ENCODE measurements at regions not wholly inside any gene's neighbourhood (a gene's known extent, or its start where the extent isn't known, plus 50 kb on each side); places are given as distances from the start of the nearest gene placed in this dataset.
A peak's percentile ranks its signal among the peaks of the same experiment; 100 is the strongest.
"Not testable (repeated sequence)": the region's sequence is repeated elsewhere in the genome, so short reads cannot be mapped to it uniquely, and the experiment has no call there.

DNA sequence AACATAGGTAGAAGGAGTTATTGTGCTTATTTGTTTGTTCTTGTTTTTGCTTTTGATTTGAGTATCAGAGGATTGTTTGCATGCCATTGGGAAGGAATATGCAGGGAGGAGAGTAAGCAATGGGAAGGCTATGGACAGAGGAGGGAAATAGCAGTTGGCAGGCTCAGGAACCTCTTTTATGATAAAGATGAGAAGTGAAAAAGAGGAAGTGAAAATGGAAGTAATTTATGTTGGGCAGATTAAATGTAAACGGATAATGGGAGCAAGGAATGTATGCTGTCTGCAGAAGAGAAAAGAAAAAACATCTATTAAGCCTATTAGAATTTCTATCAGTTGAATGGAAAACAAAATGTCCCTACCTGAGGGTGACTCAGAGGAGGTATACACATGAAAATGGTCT lies 90.1 kb upstream of the NPSR1 start:
- DNase-seq (ENCODE audit: low read depth in 2 of 2) = no peak
- H3K4me3 ChIP-seq (replicated peaks in 1 of 2; ENCODE audit: low read depth in 2 of 2, low read length in 2 of 2) = no peak overlapping the region
- TF ChIP-seq, protein P1, sequence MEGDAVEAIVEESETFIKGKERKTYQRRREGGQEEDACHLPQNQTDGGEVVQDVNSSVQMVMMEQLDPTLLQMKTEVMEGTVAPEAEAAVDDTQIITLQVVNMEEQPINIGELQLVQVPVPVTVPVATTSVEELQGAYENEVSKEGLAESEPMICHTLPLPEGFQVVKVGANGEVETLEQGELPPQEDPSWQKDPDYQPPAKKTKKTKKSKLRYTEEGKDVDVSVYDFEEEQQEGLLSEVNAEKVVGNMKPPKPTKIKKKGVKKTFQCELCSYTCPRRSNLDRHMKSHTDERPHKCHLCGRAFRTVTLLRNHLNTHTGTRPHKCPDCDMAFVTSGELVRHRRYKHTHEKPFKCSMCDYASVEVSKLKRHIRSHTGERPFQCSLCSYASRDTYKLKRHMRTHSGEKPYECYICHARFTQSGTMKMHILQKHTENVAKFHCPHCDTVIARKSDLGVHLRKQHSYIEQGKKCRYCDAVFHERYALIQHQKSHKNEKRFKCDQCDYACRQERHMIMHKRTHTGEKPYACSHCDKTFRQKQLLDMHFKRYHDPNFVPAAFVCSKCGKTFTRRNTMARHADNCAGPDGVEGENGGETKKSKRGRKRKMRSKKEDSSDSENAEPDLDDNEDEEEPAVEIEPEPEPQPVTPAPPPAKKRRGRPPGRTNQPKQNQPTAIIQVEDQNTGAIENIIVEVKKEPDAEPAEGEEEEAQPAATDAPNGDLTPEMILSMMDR (IDR thresholded peaks at IDR 0.05; ENCODE audit: low read depth, low read length) = no peak

DNA sequence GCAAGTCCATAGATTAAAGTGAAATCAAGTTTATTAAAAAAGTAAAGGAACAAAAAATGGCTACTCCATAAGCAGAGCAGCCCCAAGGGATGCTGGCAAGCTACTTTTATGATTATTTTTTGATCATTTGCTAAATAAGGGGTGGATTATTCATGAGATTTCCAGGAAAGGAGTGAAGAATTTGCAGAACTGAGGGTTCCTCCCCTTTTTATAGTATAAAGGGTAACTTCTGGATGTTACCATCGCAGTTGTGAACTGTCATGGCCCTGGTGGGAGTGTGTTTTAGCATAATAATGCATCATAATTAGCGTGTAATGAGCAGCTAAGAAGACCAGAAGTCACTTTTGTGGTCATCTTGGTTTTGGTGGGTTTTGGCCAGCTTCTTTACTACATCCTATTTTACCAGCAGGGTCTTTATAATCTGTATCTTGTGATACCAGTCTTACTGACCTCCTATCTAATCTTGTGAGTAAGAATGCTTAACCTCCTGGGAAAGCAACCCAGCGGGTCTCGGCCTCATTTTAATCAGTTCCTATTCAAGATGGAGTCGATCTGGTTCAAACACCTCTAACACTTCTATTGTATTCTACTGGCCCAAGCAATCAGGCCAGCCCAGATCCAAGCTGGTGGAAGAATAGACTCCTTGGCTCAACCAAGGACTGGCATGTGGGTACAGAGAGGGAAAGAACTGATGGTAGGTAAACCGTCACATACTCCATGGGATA lies 87.9 kb upstream of the NPSR1 start:
- DNase-seq (ENCODE audit: low read depth in 2 of 2) = no peak
- TF ChIP-seq, protein P1 (IDR thresholded peaks at IDR 0.05; ENCODE audit: low read depth, low read length) = no peak
- H3K4me3 ChIP-seq (replicated peaks in 1 of 2; ENCODE audit: low read depth in 2 of 2, low read length in 2 of 2) = no peak overlapping the region

GRCh38 chr7:34575006-34575405 lies 83.0 kb upstream of the NPSR1 start:
- no peak overlapping the region for H3K4me3 ChIP-seq (replicated peaks in 1 of 2; ENCODE audit: low read depth in 2 of 2, low read length in 2 of 2)
- TF ChIP-seq, protein P1 (IDR thresholded peaks at IDR 0.05; ENCODE audit: low read depth, low read length) = no peak
- DNase-seq (ENCODE audit: low read depth in 2 of 2) = no peak

- not testable (repeated sequence) for H3K4me3 ChIP-seq (replicated peaks in 1 of 2; ENCODE audit: low read depth in 2 of 2, low read length in 2 of 2); DNase-seq (ENCODE audit: low read depth in 2 of 2)
Measured at GRCh38 chr7:34577934-34578333, 80.1 kb upstream of the NPSR1 start.

DNA sequence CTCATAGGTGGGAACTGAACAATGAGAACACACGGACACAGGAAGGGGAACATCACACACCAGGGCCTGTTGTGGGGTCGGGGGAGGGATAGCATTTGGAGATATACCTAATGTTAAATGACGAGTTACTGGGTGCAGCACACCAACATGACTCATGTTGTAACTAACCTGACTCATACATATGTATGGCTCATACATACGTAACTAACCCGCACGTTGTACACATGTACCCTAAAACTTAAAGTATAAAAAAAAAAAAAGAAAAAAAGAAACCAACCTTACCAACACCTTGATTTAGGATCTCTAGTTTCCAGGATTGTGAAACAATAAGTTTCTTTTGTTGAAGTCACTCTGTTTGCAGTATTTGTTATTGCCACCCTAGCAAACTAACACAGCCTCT lies 76.3 kb upstream of the NPSR1 start:
- H3K4me3 ChIP-seq (replicated peaks in 1 of 2; ENCODE audit: low read depth in 2 of 2, low read length in 2 of 2); DNase-seq (ENCODE audit: low read depth in 2 of 2): not testable (repeated sequence)

- no peak for DNase-seq (ENCODE audit: low read depth in 2 of 2)
- TF ChIP-seq, protein P1 (IDR thresholded peaks at IDR 0.05; ENCODE audit: low read depth, low read length) = no peak
- H3K4me3 ChIP-seq (replicated peaks in 1 of 2; ENCODE audit: low read depth in 2 of 2, low read length in 2 of 2) = no peak overlapping the region
Measured at GRCh38 chr7:34584526-34584925, 73.5 kb upstream of the NPSR1 start.

DNA sequence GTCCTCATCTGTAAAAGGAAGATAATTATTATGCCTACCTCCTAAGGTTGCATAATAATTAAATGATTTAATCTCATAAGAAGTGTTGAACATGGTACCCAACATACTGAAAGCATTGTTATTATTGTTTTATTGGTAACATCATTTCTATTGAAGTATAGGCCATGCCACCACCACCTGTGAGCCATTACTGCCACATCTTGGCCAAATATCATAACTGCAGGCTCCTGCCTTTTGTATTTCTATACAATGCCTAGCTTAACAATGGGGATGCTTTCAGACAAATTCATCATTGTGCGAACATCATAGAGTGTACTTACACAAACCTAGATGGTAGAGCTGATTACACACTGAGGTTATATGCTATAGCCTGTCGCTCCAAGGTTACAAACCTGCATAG lies 61.1 kb upstream of the NPSR1 start:
- no peak overlapping the region for H3K4me3 ChIP-seq (replicated peaks in 1 of 2; ENCODE audit: low read depth in 2 of 2, low read length in 2 of 2)
- peak; percentile 2 to 29 for DNase-seq (ENCODE audit: low read depth in 2 of 2)
- TF ChIP-seq, protein P1 (IDR thresholded peaks at IDR 0.05; ENCODE audit: low read depth, low read length) = peak; percentile 56

Data from cardiac fibroblast (primary cell).